Endodermal cell (in vitro differentiated cells): ENCODE measurements at regions not wholly inside any gene's neighbourhood (a gene's known extent, or its start where the extent isn't known, plus 50 kb on each side); places are given as distances from the start of the nearest gene placed in this dataset.

ENCODE experiments used
- DNase-seq: peaks from one replicate; pipeline ENCODE4 v3.0.0-alpha.2; 2017
- H3K27ac ChIP-seq: 2 replicates; pipeline ENCODE4 v1.5.1; 2013; ENCODE audit warnings: mild to moderate bottlenecking, low read depth, low read length, moderate library complexity
- H3K27me3 ChIP-seq: 2 replicates; pipeline ENCODE4 v1.6.1; 2013; ENCODE audit warnings: mild to moderate bottlenecking, low read length, moderate library complexity; ENCODE audit not compliant: insufficient read depth, control insufficient read depth, poor library complexity, severe bottlenecking
- H3K36me3 ChIP-seq: 2 replicates; pipeline ENCODE4 v1.7.0; 2013; ENCODE audit warnings: mild to moderate bottlenecking, low read length, moderate library complexity; ENCODE audit not compliant: control insufficient read depth, insufficient read depth
- H3K4me1 ChIP-seq: one replicate; pipeline ENCODE4 v1.7.0; 2013; ENCODE audit warnings: low read length; ENCODE audit not compliant: control insufficient read depth, insufficient read depth
- H3K4me3 ChIP-seq: 2 replicates; pipeline ENCODE4 v1.5.1; 2013; ENCODE audit warnings: mild to moderate bottlenecking, low read length, moderate library complexity
- H3K9ac ChIP-seq: 2 replicates; pipeline ENCODE4 v1.6.1; 2013; ENCODE audit warnings: mild to moderate bottlenecking, low read length, moderate library complexity; ENCODE audit not compliant: poor library complexity, severe bottlenecking; ENCODE audit errors: extremely low read depth
- H3K9me3 ChIP-seq: 2 replicates; pipeline ENCODE4 v1.6.1; 2013; ENCODE audit warnings: mild to moderate bottlenecking, low read length, moderate library complexity; ENCODE audit not compliant: control insufficient read depth
- H3K27ac Mint-ChIP-seq: 2 replicates; pipeline ENCODE4 v1.8.0; 2020; ENCODE audit warnings: mixed read lengths
- H3K27me3 Mint-ChIP-seq: 2 replicates; pipeline ENCODE4 v1.8.0; 2021; ENCODE audit warnings: mild to moderate bottlenecking, mixed read lengths; ENCODE audit not compliant: insufficient read depth
- H3K36me3 Mint-ChIP-seq: 2 replicates; pipeline ENCODE4 v1.8.0; 2020; ENCODE audit warnings: low read depth, mixed read lengths
- H3K4me1 Mint-ChIP-seq: 2 replicates; pipeline ENCODE4 v1.8.0; 2020; ENCODE audit warnings: mixed read lengths
- H3K4me3 Mint-ChIP-seq: 2 replicates; pipeline ENCODE4 v1.8.0; 2020; ENCODE audit warnings: mild to moderate bottlenecking, moderate library complexity, mixed read lengths
- H3K9me3 Mint-ChIP-seq: 2 replicates; pipeline ENCODE4 v1.8.0; 2020; ENCODE audit warnings: mild to moderate bottlenecking, mixed read lengths
- WGBS, 2 experiments: methylation state at CpG; one replicate each; pipeline versions ENCODE4 v1.1.5 to v1.1.7; 2013; ENCODE audit warnings: missing lambda C conversion rate in 2 of 2, mixed read lengths in 1 of 2; ENCODE audit not compliant: insufficient coverage in 1 of 2, insufficient read length in 1 of 2; 5-methylcytosine and 5-hydroxymethylcytosine counted together
- TF ChIP-seq, protein P1 (sequence below): fragments of 200-600 bp; sonication (generic); conservative IDR thresholded peaks from 2 replicates; pipeline ENCODE4 v1.5.0; 2021; ENCODE audit warnings: antibody characterized with exemption, mild to moderate bottlenecking

DNA sequence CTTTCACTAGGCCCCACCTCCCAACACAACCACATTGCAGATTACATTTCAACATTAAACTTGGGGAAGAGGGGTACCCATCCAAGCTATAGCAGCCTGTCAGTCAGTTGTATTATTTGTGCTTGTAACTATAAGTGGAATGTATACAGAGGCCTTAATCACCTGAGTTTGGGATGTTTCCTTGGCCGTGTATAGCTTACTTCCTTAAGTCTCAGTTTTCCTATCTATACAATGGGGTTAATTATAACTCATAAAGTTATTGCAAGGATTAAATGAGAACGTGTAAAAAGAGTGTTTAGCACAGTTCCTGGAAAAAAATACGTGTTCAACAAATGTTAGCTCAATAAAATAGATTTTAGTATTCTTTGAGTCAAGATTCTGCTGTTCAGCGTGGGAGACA is 165.5 kb upstream of the FAM20A start:
- Histone ChIP-seq H3K36me3 (no peaks in the 10 kb centered on the region), H3K27me3 (no peaks in the 10 kb centered on the region), H3K27ac (no peak overlapping the region), H3K4me1 (no peaks in the 10 kb centered on the region), H3K9ac (no peak overlapping the region), H3K4me3 (no peak overlapping the region), H3K9me3 (no peaks in the 10 kb centered on the region)
- Mint-ChIP-seq H3K27me3 (peaks cover 2% of the 10 kb centered on the region), H3K4me3 (no peak overlapping the region), H3K9me3 (peaks cover 2% of the 10 kb centered on the region), H3K36me3 (no peaks in the 10 kb centered on the region), H3K4me1 (peaks cover 6% of the 10 kb centered on the region), H3K27ac (no peak overlapping the region)
- 86 to 87% methylated on average over 3 to 4 of the region's 4 CpGs for WGBS, 2 experiments
- DNase-seq, result no peak
- TF ChIP-seq, protein P1, sequence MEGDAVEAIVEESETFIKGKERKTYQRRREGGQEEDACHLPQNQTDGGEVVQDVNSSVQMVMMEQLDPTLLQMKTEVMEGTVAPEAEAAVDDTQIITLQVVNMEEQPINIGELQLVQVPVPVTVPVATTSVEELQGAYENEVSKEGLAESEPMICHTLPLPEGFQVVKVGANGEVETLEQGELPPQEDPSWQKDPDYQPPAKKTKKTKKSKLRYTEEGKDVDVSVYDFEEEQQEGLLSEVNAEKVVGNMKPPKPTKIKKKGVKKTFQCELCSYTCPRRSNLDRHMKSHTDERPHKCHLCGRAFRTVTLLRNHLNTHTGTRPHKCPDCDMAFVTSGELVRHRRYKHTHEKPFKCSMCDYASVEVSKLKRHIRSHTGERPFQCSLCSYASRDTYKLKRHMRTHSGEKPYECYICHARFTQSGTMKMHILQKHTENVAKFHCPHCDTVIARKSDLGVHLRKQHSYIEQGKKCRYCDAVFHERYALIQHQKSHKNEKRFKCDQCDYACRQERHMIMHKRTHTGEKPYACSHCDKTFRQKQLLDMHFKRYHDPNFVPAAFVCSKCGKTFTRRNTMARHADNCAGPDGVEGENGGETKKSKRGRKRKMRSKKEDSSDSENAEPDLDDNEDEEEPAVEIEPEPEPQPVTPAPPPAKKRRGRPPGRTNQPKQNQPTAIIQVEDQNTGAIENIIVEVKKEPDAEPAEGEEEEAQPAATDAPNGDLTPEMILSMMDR, result no peak

DNA sequence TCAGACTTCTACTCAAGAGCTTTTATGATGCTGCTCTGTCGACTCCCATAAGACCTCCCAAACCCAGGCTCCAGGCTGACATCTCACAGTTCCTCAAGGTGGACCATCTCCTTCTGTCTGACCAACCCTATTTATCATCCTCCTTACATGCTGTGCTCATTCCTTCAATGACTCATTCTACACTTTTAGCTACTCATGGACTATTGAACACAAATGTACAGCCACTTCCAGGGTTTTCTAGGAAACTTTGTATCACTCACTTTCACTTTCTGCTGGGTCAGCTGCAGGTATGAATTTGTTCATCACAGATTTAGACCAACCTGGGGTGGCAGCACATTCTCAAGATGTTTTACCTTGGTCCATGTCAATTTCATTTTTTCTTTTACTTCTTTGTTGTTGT is 162.4 kb upstream of the FAM20A start:
- no peak overlapping the region for H3K4me3 ChIP-seq
- no peak for DNase-seq
- H3K36me3 ChIP-seq, result no peaks in the 10 kb centered on the region
- TF ChIP-seq, protein P1, result no peak
- H3K27ac ChIP-seq, result no peak overlapping the region
- peaks cover 2% of the 10 kb centered on the region for H3K27me3 Mint-ChIP-seq
- no peak overlapping the region for H3K4me3 Mint-ChIP-seq
- peaks cover 19% of the 10 kb centered on the region for H3K4me1 Mint-ChIP-seq
- no peak overlapping the region for H3K9ac ChIP-seq
- no peak overlapping the region for H3K27ac Mint-ChIP-seq
- H3K9me3 ChIP-seq, result no peaks in the 10 kb centered on the region
- H3K36me3 Mint-ChIP-seq, result no peaks in the 10 kb centered on the region
- WGBS, 2 experiments, result 71 to 96% methylated on average over 1 of the region's 1 CpG
- no peaks in the 10 kb centered on the region for H3K27me3 ChIP-seq
- H3K4me1 ChIP-seq, result peaks cover 3% of the 10 kb centered on the region
- H3K9me3 Mint-ChIP-seq, result no peaks in the 10 kb centered on the region

DNA sequence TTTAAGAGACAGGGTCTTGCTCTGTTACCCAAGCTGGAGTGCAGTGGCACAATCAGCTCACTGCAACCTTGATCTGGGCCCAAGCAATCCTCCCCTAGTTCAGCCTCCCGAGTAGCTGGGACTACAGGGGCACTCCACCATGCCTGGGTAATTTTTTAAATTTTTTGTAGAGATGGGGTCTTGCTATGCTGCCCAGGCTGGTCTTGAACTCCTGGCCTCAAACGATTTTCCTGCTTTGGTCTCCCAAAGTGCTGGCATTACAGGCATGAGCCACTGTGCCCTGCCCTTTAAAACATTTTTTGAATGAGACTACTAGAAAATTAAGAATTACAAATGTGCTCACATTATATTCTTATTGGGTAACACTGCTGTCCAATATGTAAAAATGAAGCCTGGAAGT is 161.7 kb upstream of the FAM20A start:
- Histone ChIP-seq H3K4me3 (no peak overlapping the region), H3K27me3 (no peaks in the 10 kb centered on the region), H3K9me3 (peaks cover 3% of the 10 kb centered on the region), H3K9ac (no peak overlapping the region), H3K27ac (no peak overlapping the region), H3K36me3 (no peaks in the 10 kb centered on the region), H3K4me1 (peaks cover 3% of the 10 kb centered on the region)
- no peak overlapping the region for H3K4me3 Mint-ChIP-seq
- H3K9me3 Mint-ChIP-seq, result peaks cover 2% of the 10 kb centered on the region
- no peak for DNase-seq
- TF ChIP-seq, protein P1, result no peak
- H3K36me3 Mint-ChIP-seq, result no peaks in the 10 kb centered on the region
- H3K27me3 Mint-ChIP-seq, result peaks cover 2% of the 10 kb centered on the region
- 77 to 78% methylated on average over 1 to 2 of the region's 2 CpGs for WGBS, 2 experiments
- peaks cover 19% of the 10 kb centered on the region for H3K4me1 Mint-ChIP-seq
- no peak overlapping the region for H3K27ac Mint-ChIP-seq
